OCI-LY7 (cell line): ENCODE measurements at regions not wholly inside any gene's neighbourhood (a gene's known extent, or its start where the extent isn't known, plus 50 kb on each side); places are given as distances from the start of the nearest gene placed in this dataset.

Source experiments
- BruUV-seq: library from RNA; stranded (reverse); fragments of 400-500 nt; replicated peaks from 2 replicates; lab custom pipeline; 2021; lab: Mats Ljungman, UMichigan
- CTCF ChIA-PET: fragments of 300-600 bp; sonication (Branson Sonifier 250); formaldehyde crosslinking; loops from one replicate; lab custom pipeline; 2022; ENCODE audit warnings: antibody characterized with exemption; ENCODE audit not compliant: unreplicated experiment; lab: Charles Lee
- POLR2A ChIA-PET: fragments of 300-600 bp; sonication (Branson Sonifier 250); formaldehyde crosslinking; loops from one replicate; lab custom pipeline; 2022; ENCODE audit warnings: antibody characterized with exemption; lab: Charles Lee
- DNase-seq: peaks from one replicate; pipeline ENCODE4 v3.0.0-alpha.2; 2015; ENCODE audit warnings: low spot score
- H2AFZ ChIP-seq: fragments of 200-600 bp; sonication (generic), shearing (Covaris generic); 2 replicates; pipeline ENCODE4 v1.6.1; 2014; ENCODE audit warnings: mild to moderate bottlenecking, antibody characterized with exemption, low read length, moderate library complexity
- H3K27ac ChIP-seq: fragments of 200-600 bp; sonication (generic); 2 replicates; pipeline ENCODE4 v1.5.1; 2014; ENCODE audit warnings: mixed run types, low read depth, mild to moderate bottlenecking, moderate library complexity, low read length, inconsistent platforms; ENCODE audit not compliant: poor library complexity, severe bottlenecking
- H3K36me3 ChIP-seq: fragments of 200-600 bp; sonication (generic); 2 replicates; pipeline ENCODE4 v1.6.1; 2014; ENCODE audit warnings: mild to moderate bottlenecking, antibody characterized with exemption, low read length, moderate library complexity, mixed read lengths; ENCODE audit not compliant: insufficient read depth
- H3K4me1 ChIP-seq: fragments of 200-600 bp; sonication (generic); 2 replicates; pipeline ENCODE4 v1.5.1; 2014; ENCODE audit warnings: mild to moderate bottlenecking, low read length; ENCODE audit not compliant: insufficient read depth, poor library complexity, severe bottlenecking
- H3K4me2 ChIP-seq: fragments of 200-600 bp; sonication (generic); 2 replicates; pipeline ENCODE4 v1.6.1; 2014; ENCODE audit warnings: mild to moderate bottlenecking, low read length
- H3K4me3 ChIP-seq: fragments of 200-600 bp; sonication (generic); 2 replicates; pipeline ENCODE4 v1.5.1; 2014; ENCODE audit warnings: mild to moderate bottlenecking, low read depth, low read length; ENCODE audit not compliant: poor library complexity, severe bottlenecking
- H3K79me2 ChIP-seq: fragments of 200-600 bp; sonication (generic); 2 replicates; pipeline ENCODE4 v1.6.1; 2016; ENCODE audit warnings: low read depth, mild to moderate bottlenecking, low read length, moderate library complexity, mixed read lengths; ENCODE audit not compliant: insufficient read depth
- H3K9me2 ChIP-seq: fragments of 200-600 bp; sonication (generic); 2 replicates; pipeline ENCODE4 v1.6.1; 2016; ENCODE audit warnings: mild to moderate bottlenecking, low read length, mixed read lengths; ENCODE audit not compliant: insufficient read depth
- H3K9me3 ChIP-seq: fragments of 200-600 bp; sonication (generic); 2 replicates; pipeline ENCODE4 v1.6.1; 2014; ENCODE audit warnings: mild to moderate bottlenecking, mixed run types, low read length, mixed read lengths
- H4K20me1 ChIP-seq: fragments of 200-600 bp; sonication (generic); 2 replicates; pipeline ENCODE4 v1.6.1; 2014; ENCODE audit warnings: mild to moderate bottlenecking, antibody characterized with exemption, low read length, moderate library complexity, mixed read lengths; ENCODE audit not compliant: insufficient read depth
- CTCF ChIP-seq: fragments of 200-600 bp; sonication (generic); conservative IDR thresholded peaks from 2 replicates; pipeline ENCODE4 v1.5.1; 2014; ENCODE audit warnings: mild to moderate bottlenecking, antibody characterized with exemption, low read length, moderate library complexity, mixed read lengths
- EZH2phosphoT487 ChIP-seq: fragments of 200-600 bp; sonication (generic); IDR thresholded peaks from 2 replicates; pipeline ENCODE4 v1.6.1; 2018; ENCODE audit warnings: low read depth, borderline replicate concordance, mild to moderate bottlenecking, mixed run types, antibody characterized with exemption, low read length, moderate library complexity, mixed read lengths
- intact Hi-C: fragments of 100-400 bp; cut with micrococcal nuclease; formaldehyde crosslinking; loops from one replicate; pipeline ENCODE4 v1.10.0; 2022; ENCODE audit not compliant: unreplicated experiment

- Histone ChIP-seq H4K20me1 (no peaks in the 10 kb centered on the region), H3K27ac (no peak overlapping the region), H3K9me2 (no peaks in the 10 kb centered on the region), H3K4me3 (no peak overlapping the region), H3K4me2 (no peak overlapping the region), H3K9me3 (no peaks in the 10 kb centered on the region), H3K79me2 (no peaks in the 10 kb centered on the region), H3K36me3 (no peaks in the 10 kb centered on the region), H3K4me1 (no peaks in the 10 kb centered on the region), H2AFZ (no peak overlapping the region)
- BruUV-seq: no TSS peak
- TF ChIP-seq EZH2phosphoT487 (no peak), CTCF (no peak)
- intact Hi-C loops: no loop called here
- ChIA-PET CTCF (no interaction called here), POLR2A (no interaction called here)
- no peak for DNase-seq
These were observed 67.8 kb upstream of the RALGAPA2 start for GRCh38 chr20:20780127-20780824.

- intact Hi-C loops: no loop called here
- BruUV-seq: no TSS peak
- H4K20me1 ChIP-seq: no peaks in the 10 kb centered on the region
- no peak overlapping the region for H3K4me3 ChIP-seq
- TF ChIP-seq CTCF: no peak
- no peak for TF ChIP-seq EZH2phosphoT487
- no peaks in the 10 kb centered on the region for H3K9me2 ChIP-seq
- ChIA-PET POLR2A (no interaction called here), CTCF (no interaction called here)
- no peaks in the 10 kb centered on the region for H3K79me2 ChIP-seq
- H3K27ac ChIP-seq: no peak overlapping the region
- no peak for DNase-seq
- H3K9me3 ChIP-seq: no peaks in the 10 kb centered on the region
- H3K36me3 ChIP-seq: no peaks in the 10 kb centered on the region
- H3K4me2 ChIP-seq: no peak overlapping the region
- no peak overlapping the region for H2AFZ ChIP-seq
- no peaks in the 10 kb centered on the region for H3K4me1 ChIP-seq
These were observed 66.2 kb upstream of the RALGAPA2 start for GRCh38 chr20:20778676-20779075.

- ChIA-PET CTCF (no interaction called here), POLR2A (no interaction called here)
- no peak for DNase-seq
- Histone ChIP-seq H3K36me3 (no peaks in the 10 kb centered on the region), H3K9me2 (no peaks in the 10 kb centered on the region), H3K27ac (no peak overlapping the region), H3K4me1 (no peaks in the 10 kb centered on the region), H3K79me2 (no peaks in the 10 kb centered on the region), H3K4me3 (no peak overlapping the region), H4K20me1 (no peaks in the 10 kb centered on the region), H3K4me2 (no peak overlapping the region), H2AFZ (no peak overlapping the region), H3K9me3 (no peaks in the 10 kb centered on the region)
- intact Hi-C loops: no loop called here
- TF ChIP-seq CTCF: no peak
- no peak for TF ChIP-seq EZH2phosphoT487
- BruUV-seq: no TSS peak
These were observed 60.1 kb upstream of the RALGAPA2 start for GRCh38 chr20:20772497-20773085.
